Fibroblast of mammary gland (primary cell): ENCODE measurements at regions not wholly inside any gene's neighbourhood (a gene's known extent, or its start where the extent isn't known, plus 50 kb on each side); places are given as distances from the start of the nearest gene placed in this dataset.
A peak's percentile ranks its signal among the peaks of the same experiment; 100 is the strongest.

ENCODE experiments used
- DNase-seq: peaks from one replicate; pipeline ENCODE4 v3.0.0-alpha.2; 2010; ENCODE audit warnings: low read depth
- H3K4me3 ChIP-seq: 2 replicates; pipeline ENCODE4 v1.5.1; 2011; ENCODE audit warnings: low read depth, mild to moderate bottlenecking, low read length, moderate library complexity; ENCODE audit not compliant: control insufficient read depth
- TF ChIP-seq, protein P1 (sequence below): conservative IDR thresholded peaks from 2 replicates; pipeline ENCODE4 v1.5.1; 2011; ENCODE audit warnings: low read depth, low read length, inconsistent platforms; ENCODE audit not compliant: control insufficient read depth, insufficient read depth

DNA sequence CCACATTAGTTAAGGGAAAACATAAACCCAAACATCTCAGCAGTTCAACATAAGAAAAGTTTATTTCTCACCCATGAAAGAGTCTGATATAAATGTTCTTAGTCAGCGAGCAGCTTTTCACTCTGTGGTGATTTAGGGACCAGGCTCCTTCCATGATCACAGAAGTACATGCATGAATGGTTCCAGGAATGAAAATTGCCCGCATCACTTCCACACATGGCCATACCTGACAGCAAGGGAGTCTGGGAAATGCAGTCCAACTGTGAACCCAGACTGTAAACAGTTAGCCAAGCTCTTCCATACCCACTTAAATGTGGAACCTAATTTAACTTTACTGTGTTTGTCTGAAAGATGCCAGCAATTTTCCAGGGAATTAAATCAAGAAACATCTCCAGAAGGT is 353.9 kb downstream of the HACE1 start:
- no peak for DNase-seq
- H3K4me3 ChIP-seq, result no peak overlapping the region
- TF ChIP-seq, protein P1, sequence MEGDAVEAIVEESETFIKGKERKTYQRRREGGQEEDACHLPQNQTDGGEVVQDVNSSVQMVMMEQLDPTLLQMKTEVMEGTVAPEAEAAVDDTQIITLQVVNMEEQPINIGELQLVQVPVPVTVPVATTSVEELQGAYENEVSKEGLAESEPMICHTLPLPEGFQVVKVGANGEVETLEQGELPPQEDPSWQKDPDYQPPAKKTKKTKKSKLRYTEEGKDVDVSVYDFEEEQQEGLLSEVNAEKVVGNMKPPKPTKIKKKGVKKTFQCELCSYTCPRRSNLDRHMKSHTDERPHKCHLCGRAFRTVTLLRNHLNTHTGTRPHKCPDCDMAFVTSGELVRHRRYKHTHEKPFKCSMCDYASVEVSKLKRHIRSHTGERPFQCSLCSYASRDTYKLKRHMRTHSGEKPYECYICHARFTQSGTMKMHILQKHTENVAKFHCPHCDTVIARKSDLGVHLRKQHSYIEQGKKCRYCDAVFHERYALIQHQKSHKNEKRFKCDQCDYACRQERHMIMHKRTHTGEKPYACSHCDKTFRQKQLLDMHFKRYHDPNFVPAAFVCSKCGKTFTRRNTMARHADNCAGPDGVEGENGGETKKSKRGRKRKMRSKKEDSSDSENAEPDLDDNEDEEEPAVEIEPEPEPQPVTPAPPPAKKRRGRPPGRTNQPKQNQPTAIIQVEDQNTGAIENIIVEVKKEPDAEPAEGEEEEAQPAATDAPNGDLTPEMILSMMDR, result no peak

DNA sequence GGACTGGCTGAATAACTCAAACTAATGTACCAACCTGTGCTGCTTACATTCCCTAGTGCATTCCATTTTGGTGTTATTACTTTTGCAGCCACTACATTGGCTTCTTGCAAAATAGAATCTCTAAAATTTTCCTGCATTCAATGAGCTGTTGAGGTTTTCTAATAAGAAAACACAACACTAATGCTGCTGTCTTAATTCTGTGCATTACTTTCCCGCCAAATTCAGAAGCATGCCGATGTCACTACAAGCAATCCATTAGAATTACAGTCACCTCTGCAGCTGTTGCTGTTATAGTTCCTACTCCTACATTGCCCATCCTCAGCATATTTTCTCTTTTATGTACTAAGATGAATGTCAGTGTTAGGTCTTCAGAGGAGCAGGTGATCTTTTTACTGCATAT is 359.5 kb downstream of the HACE1 start:
- TF ChIP-seq, protein P1, result no peak
- no peak overlapping the region for H3K4me3 ChIP-seq
- no peak for DNase-seq

DNA sequence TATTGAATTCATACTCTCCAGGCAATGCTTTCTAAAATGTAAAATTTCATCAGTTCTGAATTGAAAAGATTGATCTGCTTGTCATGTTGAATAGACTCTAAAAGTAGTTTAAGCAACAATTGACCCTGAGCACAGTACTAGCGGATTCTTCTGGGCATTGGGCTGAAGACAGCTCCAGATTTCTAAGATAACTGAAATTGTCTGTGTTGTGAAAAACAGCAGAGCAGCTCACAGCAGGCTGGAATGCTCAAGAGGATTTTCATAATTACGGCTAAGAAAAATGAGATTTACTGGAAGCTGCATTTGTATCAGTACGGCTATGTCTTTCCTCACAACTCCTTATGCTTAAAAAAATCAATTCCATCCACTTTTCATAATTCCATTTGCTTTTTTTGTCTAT is 373.7 kb downstream of the HACE1 start:
- no peak overlapping the region for H3K4me3 ChIP-seq
- no peak for DNase-seq
- TF ChIP-seq, protein P1, result no peak

DNA sequence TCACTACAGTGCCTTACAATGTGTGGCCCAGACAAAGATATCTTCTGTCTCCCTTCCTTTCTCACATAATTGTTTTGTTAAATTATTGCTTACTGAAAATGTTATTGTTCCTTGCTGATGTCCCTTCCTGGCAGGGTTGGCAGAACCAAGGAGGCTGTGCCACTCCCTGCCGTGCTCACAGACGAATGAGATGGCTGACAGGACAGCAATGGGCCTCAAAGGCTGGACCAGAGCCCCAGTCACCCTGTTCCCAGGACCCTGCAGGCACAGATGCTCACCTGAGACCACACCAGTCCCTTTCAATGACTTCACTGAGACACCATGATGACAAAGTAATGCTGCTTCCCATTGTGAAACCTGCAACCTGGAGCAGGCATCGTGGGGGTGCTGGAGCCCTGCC is 375.1 kb downstream of the HACE1 start:
- TF ChIP-seq, protein P1, result no peak
- no peak for DNase-seq
- no peak overlapping the region for H3K4me3 ChIP-seq

DNA sequence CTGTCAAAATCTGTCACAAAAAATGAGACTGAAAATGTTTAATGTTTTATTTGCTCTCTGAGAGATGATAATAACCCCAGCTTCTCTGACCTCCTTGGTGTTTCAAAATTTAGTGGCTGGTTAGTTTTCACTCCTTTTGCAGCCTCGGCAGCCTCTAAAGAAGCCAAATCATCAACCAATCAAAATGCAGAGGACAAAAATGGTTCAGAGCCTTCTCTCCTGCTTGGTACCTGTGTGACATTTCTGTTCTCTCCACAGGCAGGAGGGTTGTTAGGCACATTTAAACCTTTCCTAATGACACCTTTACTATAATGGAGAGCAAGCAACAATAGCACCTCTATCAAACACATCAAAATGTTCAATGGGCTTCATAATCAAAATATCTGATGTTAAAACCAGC is 375.5 kb downstream of the HACE1 start:
- no peak overlapping the region for H3K4me3 ChIP-seq
- TF ChIP-seq, protein P1, result no peak
- no peak for DNase-seq

DNA sequence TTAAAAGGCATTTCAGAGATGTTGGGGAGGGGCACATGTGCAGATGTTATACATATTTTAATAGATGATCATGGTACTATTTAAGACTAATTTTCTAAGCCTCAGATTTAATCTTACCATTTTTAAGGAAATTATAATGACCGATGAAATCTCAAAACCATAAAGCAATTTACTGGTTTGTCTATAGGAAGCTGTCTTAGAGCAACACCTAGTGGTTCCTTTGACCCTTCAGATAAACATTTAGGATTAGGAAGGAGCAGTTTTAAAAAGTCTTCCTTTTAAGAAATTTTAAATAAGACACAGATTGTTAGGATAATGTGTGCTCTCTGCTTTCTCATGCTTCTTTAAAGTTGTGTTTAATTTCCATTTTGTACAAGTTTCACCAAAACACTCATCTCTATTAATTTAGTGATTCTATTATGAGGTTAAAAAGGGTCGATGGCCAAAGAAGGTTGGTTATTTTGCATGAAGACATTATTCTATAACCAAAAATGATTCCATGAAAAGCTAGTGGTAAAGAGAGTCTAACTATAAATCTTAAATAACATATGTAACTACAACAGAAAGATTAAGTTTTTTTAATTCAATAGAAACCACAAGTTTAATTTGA is 376.4 kb downstream of the HACE1 start:
- no peak overlapping the region for H3K4me3 ChIP-seq
- TF ChIP-seq, protein P1, result peak; percentile 51
- peak; percentile 48 for DNase-seq

DNA sequence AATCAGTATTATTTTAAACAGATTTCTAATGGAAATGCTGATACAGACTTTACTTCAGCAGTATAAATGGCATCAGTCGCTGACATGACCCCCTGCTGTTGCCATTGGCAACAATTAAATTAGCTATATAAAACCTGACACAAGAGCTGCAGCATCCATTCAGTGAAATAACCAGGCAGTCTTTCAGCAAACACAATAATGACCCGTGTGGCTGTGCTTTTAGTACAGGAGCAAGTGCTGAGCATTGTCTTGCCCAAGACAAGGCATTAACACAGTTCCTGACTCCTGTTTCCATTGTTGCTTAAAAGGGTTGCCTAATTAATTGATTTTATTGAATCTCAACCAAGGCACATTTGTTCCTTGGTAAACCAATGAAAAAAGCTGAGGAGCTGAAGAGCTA is 382.1 kb downstream of the HACE1 start:
- DNase-seq, result no peak
- TF ChIP-seq, protein P1, result no peak
- no peak overlapping the region for H3K4me3 ChIP-seq
